NCI-H510A (cell line): ENCODE measurements at regions not wholly inside any gene's neighbourhood (a gene's known extent, or its start where the extent isn't known, plus 50 kb on each side); places are given as distances from the start of the nearest gene placed in this dataset.
"Not testable (repeated sequence)": the region's sequence is repeated elsewhere in the genome, so short reads cannot be mapped to it uniquely, and the experiment has no call there.

Source experiments
- DNase-seq: peaks from one replicate; lab custom pipeline; 2025; lab: John Stamatoyannopoulos, UW

- DNase-seq: no peak
These were observed 75.8 kb upstream of the BACH2 start for GRCh38 chr6:90372450-90372849.

- DNase-seq: no peak
These were observed 73.9 kb upstream of the BACH2 start for GRCh38 chr6:90370493-90370959.

GRCh38 chr6:90369651-90370050, 73.0 kb upstream of the BACH2 start:
- no peak for DNase-seq

GRCh38 chr6:90369024-90369519, 72.4 kb upstream of the BACH2 start:
- DNase-seq: no peak

GRCh38 chr6:90368601-90369000, 72.0 kb upstream of the BACH2 start:
- DNase-seq: no peak

- no peak for DNase-seq
These were observed 71.4 kb upstream of the BACH2 start for GRCh38 chr6:90368001-90368400.

GRCh38 chr6:90365565-90366219, 69.0 kb upstream of the BACH2 start:
- no peak for DNase-seq

GRCh38 chr6:90365002-90365401, 68.4 kb upstream of the BACH2 start:
- no peak for DNase-seq

GRCh38 chr6:90364286-90364685, 67.6 kb upstream of the BACH2 start:
- DNase-seq: no peak

- no peak for DNase-seq
These were observed 65.7 kb upstream of the BACH2 start for GRCh38 chr6:90362318-90362717.

GRCh38 chr6:90361174-90361573, 64.5 kb upstream of the BACH2 start:
- no peak for DNase-seq

GRCh38 chr6:90358036-90358770, 61.6 kb upstream of the BACH2 start:
- DNase-seq: not testable (repeated sequence)

- no peak for DNase-seq
These were observed 59.4 kb upstream of the BACH2 start for GRCh38 chr6:90356012-90356421.

- DNase-seq: no peak
These were observed 58.3 kb upstream of the BACH2 start for GRCh38 chr6:90354961-90355360.

GRCh38 chr6:90351696-90352095, 55.1 kb upstream of the BACH2 start:
- DNase-seq: no peak

GRCh38 chr6:90350689-90351554, 54.3 kb upstream of the BACH2 start:
- no peak for DNase-seq

GRCh38 chr6:90347411-90347851, 50.8 kb upstream of the BACH2 start:
- DNase-seq: no peak

GRCh38 chr6:90346729-90347128, 50.1 kb upstream of the BACH2 start:
- no peak for DNase-seq
